NCI-H2196 treated with DMSO at 0.1 percent for 48 hours (cell line): ENCODE measurements at regions not wholly inside any gene's neighbourhood (a gene's known extent, or its start where the extent isn't known, plus 50 kb on each side); places are given as distances from the start of the nearest gene placed in this dataset.

Experiments used
- DNase-seq: peaks from one replicate; lab custom pipeline; 2025; ENCODE audit not compliant: unreplicated experiment; lab: John Stamatoyannopoulos, UW

DNA sequence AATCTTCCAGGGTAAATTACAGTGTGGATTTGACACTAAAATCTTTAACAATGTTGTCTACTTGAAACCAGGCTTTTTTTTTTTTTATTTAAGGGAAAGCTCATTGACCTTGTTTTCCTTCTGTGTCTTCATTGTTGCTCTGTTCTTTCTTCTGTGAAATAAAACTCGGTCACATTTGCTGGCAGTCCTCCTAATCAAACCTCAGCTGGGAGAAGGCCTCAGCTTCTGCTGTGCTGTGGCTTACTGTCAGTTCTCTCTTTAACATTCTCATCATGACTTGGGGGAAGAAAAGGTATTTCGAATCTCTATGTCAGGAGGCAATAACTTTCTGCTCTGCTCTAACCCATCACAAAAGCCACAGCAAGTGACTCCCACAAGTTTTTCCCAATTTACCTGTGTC is 268.9 kb downstream of the ZNF608 start:
- no peak for DNase-seq

DNA sequence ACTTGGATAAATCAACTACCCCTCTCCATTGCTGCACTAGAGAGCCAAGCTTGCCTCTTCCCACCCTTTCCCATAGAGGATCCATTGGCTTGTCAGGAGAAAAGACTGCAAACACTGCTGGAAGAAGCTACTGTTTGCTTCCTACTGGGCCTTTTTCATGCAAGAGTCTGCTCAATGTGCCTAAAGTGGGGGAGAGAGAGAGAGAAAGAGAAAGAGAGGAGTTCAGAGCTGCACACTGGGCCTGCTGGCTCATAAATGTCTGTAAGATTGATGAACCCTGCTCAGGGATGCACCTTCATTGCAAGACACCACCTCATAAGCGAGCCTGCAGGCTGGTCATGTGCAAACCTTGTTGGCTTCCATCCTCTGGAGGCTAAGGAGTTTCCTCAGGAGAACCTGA is 269.4 kb downstream of the ZNF608 start:
- DNase-seq: no peak

DNA sequence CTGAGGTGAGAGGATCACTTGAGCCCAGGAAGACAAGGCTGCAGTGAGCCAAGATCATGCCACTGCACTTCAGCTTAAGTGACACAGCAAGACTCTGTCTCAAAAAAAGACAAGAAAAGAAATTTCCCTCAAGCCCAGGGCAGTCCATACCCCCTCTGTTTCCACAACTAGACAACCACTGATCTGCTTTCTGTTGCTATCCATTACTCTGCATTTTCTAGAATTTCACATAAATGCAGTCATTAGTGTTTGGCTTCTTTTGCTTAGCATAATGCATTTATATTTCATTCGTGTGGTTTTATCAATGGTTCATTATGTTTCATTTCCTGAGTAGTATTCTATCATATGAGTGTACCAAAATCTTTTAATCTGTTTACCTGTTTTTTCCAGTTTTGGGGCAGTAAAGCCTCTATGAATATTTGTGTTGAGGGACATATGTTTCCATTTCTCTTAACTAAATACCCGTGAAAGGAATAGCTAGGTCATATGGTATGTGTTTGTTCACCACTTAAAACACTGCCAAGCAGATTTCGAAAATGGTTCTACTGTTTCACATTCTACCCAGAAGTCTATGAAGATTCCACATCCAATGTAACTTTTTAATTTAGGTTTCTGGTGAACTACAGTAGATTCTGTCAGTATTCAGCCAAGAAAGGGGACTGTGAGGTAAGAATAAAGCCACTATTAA is 271.8 kb downstream of the ZNF608 start:
- DNase-seq: no peak

DNA sequence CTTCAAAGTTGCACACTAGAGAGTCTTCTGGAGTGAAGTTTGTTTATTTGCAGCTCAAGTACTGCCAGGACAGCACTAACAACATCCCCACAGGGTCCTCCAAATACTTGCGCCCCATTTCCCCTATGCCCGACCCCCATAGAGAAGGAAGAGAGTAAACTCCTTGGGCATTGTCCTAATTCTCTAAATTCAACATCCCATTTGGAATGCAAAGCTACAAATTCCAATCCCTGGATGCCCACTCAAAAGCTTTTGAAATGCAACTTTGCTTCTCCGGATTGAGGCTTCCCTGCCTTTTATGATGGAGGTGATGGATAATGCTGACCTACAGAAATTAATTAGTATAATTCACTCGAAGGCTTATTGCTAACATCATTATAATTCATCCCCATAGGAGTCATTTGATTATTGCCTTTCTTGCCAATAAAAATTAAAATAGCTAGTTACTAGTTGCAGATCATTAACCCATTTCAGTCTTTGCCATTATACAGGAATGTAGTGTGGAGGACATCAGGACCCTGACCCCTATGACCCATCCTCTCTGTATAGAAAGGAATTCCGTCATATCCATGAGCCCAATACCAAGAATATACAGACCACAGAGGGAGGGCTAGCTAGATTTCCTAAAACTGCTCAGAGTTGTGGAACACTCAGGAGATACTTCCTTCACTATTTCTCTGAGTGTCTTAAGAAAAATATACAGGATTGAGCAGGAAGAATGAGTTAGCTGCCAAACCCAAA is 277.6 kb downstream of the ZNF608 start:
- no peak for DNase-seq

- DNase-seq: no peak
Measured at GRCh38 chr5:124467745-124468144, 278.7 kb downstream of the ZNF608 start.

DNA sequence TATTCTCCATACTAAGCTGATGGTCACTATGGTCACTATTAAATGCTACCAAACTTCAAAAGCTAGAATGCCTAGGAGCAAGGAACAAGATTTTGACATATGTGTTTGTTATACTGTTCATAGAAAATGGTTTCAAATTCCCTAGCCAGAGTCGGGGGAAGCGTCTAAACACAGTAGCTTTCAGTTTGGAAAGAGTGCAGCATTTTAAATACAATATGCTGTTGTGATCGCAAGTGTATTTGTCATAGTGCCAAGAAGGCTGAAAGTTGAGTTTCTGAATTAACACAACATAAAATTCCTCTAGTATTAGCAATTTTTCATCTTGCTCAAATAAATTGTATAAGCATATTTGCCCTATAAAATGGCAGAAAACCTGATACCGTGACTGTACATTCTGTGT is 280.4 kb downstream of the ZNF608 start:
- no peak for DNase-seq

GRCh38 chr5:124463851-124464250 is 282.6 kb downstream of the ZNF608 start:
- no peak for DNase-seq

DNA sequence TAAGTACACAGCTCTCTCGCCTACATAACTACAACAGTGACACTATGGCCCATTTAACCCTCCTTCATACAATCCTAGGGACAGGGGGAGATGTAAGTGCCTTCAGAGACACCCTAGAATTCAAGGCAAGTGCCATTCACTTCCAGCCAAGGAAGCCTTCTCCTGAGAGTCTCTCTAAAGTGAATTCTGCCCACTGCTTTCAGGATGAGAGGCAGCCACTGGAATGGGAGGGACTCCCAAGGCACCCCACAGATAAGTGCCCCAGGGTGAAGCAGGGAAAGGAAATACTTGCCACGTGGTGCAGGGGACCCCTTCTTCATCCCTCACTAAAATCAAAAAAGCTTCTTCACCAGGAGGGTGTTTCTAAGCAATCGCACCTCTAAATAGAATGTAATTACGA is 283.7 kb downstream of the ZNF608 start:
- DNase-seq: no peak

DNA sequence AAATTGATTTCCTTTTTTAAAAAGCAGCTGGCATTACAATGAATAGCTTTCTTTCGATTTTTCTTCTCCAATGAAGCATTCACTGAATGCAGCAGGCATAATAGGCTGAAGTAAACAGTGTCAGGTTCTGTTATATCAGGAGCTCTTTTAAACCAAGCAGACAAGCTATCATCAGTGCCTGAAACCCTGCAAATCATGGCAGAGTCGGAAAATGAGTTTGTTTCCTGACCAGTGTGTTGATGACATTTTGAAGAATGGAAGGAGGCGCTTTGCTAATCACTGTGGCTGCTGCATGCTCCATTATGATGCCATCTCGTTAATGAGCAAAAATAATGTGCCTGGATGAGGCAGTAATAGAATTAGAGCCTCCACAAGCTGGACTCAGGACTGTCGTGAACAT is 284.5 kb downstream of the ZNF608 start:
- DNase-seq: no peak

GRCh38 chr5:124461157-124461556 is 285.3 kb downstream of the ZNF608 start:
- no peak for DNase-seq

DNA sequence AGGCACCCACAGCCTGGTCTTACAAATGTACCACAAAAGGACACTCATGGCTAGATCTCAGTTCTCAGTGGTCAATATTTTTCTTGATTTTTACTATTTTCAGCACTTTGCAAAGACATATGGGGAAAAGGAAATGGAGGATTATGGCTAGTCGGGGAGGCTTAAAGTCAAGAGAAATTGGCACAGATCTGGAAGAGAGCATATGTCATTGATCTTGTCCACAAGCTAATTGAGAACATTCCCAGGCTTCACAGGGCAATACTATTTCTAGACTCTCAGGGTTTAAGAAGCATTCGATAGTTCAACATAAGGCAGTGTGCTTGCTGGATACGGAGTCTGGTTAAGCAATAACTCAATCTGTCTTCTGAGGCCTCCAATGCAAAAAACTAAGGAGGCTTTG is 285.8 kb downstream of the ZNF608 start:
- DNase-seq: no peak

DNA sequence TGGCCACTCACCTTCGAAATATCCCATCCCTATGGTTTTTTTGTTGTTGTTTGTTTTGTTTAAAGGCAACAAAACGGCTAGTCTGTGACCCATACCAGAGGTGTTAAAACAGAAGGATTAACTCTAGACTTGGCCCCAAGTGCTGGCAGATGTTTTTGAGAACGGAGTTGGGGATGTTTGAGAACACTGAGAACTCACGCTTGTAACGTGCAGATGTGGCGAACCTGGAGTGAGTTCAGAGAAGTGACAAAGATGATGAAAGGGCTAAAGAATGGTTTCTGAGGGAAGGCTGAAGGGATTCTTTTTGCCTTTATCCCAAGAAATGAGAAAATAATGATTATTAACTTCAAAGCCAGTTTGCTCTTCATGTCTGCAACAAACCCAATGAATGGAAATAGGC is 286.5 kb downstream of the ZNF608 start:
- no peak for DNase-seq

GRCh38 chr5:124457901-124458300 is 288.5 kb downstream of the ZNF608 start:
- no peak for DNase-seq

- DNase-seq: no peak
Measured at GRCh38 chr5:124457101-124457500, 289.3 kb downstream of the ZNF608 start.

- no peak for DNase-seq
Measured at GRCh38 chr5:124456249-124456648, 290.2 kb downstream of the ZNF608 start.

GRCh38 chr5:124454081-124454480 is 292.4 kb downstream of the ZNF608 start:
- no peak for DNase-seq

- DNase-seq: no peak
Measured at GRCh38 chr5:124453221-124454051, 293.0 kb downstream of the ZNF608 start.

DNA sequence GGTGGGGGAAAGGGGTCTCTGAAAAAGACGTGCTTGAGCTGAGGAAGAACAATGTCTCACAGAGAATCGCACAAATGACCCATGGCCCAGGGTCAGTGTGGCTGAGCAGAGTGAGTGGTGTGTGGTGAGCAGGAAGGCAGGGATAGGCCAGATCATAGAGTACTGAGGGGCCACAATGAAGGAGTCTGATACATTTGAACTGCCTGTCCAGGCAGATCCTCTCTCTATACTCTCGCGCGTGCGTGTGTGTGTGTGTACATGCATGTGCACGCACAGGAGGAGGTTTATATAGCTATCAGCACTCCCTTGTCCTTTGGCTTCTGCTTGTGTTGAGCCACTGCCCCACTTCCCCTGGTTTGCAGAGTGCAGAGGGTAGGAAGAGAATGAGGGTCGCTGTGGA is 294.0 kb downstream of the ZNF608 start:
- no peak for DNase-seq

DNA sequence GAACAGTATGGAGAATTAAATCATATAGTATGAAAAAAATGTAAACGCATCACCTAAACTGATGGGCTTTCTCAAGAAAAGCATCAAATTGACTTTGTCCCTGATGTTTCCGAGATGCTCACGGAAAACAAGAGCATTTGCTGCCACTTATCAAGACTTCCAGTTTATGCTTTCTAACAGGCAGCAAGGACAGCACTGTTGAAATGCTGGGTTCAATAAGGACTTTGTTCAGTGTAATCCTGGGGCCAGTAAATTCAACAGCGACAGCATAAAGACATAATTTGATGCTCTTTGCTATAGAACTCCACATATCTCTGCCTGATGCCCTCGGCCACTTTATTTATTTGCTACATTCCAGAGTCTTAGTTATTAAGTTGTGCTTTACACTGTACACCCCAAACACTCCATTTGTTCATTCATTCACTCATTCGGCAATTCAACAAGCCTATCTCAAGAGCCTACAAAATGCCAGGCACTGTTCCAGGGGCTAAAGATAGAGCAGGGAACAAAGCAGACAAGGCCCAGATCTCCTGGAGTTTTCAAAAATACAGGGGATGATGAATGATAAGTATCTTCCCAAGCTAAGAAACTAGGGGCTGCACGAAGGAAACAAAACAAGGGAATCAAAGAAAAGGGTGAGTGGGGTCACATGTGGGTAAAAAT is 294.6 kb downstream of the ZNF608 start:
- DNase-seq: no peak

- no peak for DNase-seq
Measured at GRCh38 chr5:124446120-124446519, 300.3 kb downstream of the ZNF608 start.

DNA sequence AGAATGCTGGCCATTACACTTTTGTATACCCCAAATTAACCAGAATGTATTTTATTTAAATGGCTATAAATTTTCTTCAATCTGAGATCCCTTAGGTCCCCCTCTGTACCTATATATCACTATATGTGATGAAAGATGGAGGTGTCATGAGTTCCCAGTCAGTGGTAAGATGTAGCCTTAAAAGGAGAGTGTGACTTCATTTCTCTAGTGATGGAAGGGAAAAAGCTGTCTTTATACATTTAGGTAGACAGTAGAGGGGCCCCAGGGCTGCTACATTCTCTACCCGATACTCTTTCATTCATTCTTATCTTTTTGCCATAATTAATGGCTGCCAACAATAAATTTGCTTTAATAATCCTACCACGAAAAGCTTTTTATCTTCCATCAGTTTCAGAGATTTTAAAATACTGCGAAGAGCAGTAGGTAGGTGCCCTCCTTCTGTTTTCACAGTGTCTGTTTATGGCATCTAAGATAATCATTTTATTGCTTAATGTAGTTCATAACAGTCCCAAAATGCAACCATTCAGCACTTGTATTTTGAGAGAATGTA is 301.3 kb downstream of the ZNF608 start:
- DNase-seq: no peak
